Naive thymus-derived CD4-positive, alpha-beta T cell (primary cell): ENCODE measurements at regions not wholly inside any gene's neighbourhood (a gene's known extent, or its start where the extent isn't known, plus 50 kb on each side); places are given as distances from the start of the nearest gene placed in this dataset.

ENCODE experiments used
- ATAC-seq: fragments of 150-1000 bp; cut with Tn5 transposase; 2 replicates; pipeline ENCODE4 v1.10.0; 2021; ENCODE audit warnings: mild to moderate bottlenecking, moderate library complexity
- CTCF ChIA-PET: fragments of 350-600 bp; sonication (Branson Sonifier 250); formaldehyde crosslinking; loops from one replicate; lab custom pipeline; 2021; ENCODE audit warnings: antibody characterized with exemption; lab: Charles Lee
- POLR2A ChIA-PET: fragments of 350-600 bp; sonication (Branson Sonifier 250); formaldehyde crosslinking; loops from one replicate; lab custom pipeline; 2021; ENCODE audit warnings: antibody characterized with exemption, inconsistent platforms; lab: Charles Lee
- DNase-seq, 9 donors: peaks; one replicate each; pipeline versions ENCODE4 v3.0.0 to v3.0.0-alpha.2; 2020 to 2022; ENCODE audit warnings: mixed read lengths in 1 of 9
- H3K27ac ChIP-seq: one replicate; pipeline ENCODE4 v1.7.0; 2013; ENCODE audit warnings: mild to moderate bottlenecking, low read depth, low read length, moderate library complexity
- H3K27me3 ChIP-seq, 2 donors: one replicate each; pipeline ENCODE4 v1.7.0; 2013; ENCODE audit warnings: low read length in 2 of 2, mild to moderate bottlenecking in 2 of 2, moderate library complexity in 2 of 2; ENCODE audit not compliant: control insufficient read depth in 2 of 2, insufficient read depth in 2 of 2
- H3K36me3 ChIP-seq, 3 experiments: 1 replicate in 2 of 3; 2 replicates in 1 of 3; pipeline ENCODE4 v1.7.0; 2013; ENCODE audit warnings: low read length in 3 of 3, mild to moderate bottlenecking in 3 of 3, moderate library complexity in 1 of 3; ENCODE audit not compliant: insufficient read depth in 3 of 3, control insufficient read depth in 2 of 3
- H3K4me1 ChIP-seq, 2 donors: one replicate each; pipeline ENCODE4 v1.7.0; 2013; ENCODE audit warnings: low read length in 2 of 2, mild to moderate bottlenecking in 2 of 2, moderate library complexity in 1 of 2; ENCODE audit not compliant: control insufficient read depth in 2 of 2, insufficient read depth in 2 of 2
- H3K4me3 ChIP-seq: 2 replicates; pipeline ENCODE4 v1.7.0; 2013; ENCODE audit warnings: mild to moderate bottlenecking, low read length
- H3K9me3 ChIP-seq, 3 experiments: 1 replicate in 2 of 3; 2 replicates in 1 of 3; pipeline ENCODE4 v1.7.0; 2013; ENCODE audit warnings: low read length in 3 of 3; ENCODE audit not compliant: control insufficient read depth in 2 of 3
- H3K27ac Mint-ChIP-seq, 9 donors: one replicate each; pipeline ENCODE4 v1.8.0; 2020 to 2022; ENCODE audit warnings: mixed read lengths in 9 of 9, mild to moderate bottlenecking in 8 of 9, moderate library complexity in 5 of 9, inconsistent platforms in 2 of 9
- H3K27me3 Mint-ChIP-seq, 5 donors: one replicate each; pipeline ENCODE4 v1.8.0; 2021 to 2022; ENCODE audit warnings: mixed read lengths in 5 of 5, mild to moderate bottlenecking in 1 of 5
- H3K36me3 Mint-ChIP-seq, 5 donors: one replicate each; pipeline ENCODE4 v1.8.0; 2020 to 2022; ENCODE audit warnings: mixed read lengths in 5 of 5, mild to moderate bottlenecking in 3 of 5, inconsistent platforms in 1 of 5
- H3K4me1 Mint-ChIP-seq, 7 donors: one replicate each; pipeline ENCODE4 v1.8.0; 2020 to 2022; ENCODE audit warnings: mixed read lengths in 7 of 7, mild to moderate bottlenecking in 3 of 7, inconsistent platforms in 1 of 7
- H3K4me3 Mint-ChIP-seq, 10 donors: one replicate each; pipeline ENCODE4 v1.8.0; 2020 to 2022; ENCODE audit warnings: mild to moderate bottlenecking in 10 of 10, mixed read lengths in 10 of 10, moderate library complexity in 6 of 10, inconsistent platforms in 2 of 10
- H3K9me3 Mint-ChIP-seq, 11 donors: one replicate each; pipeline ENCODE4 v1.8.0; 2020 to 2022; ENCODE audit warnings: mixed read lengths in 11 of 11, mild to moderate bottlenecking in 4 of 11, inconsistent platforms in 1 of 11, moderate library complexity in 1 of 11
- intact Hi-C, 2 donors: fragments of 100-400 bp; cut with micrococcal nuclease; formaldehyde crosslinking; loops; one replicate each; pipeline ENCODE4 v1.15.1; 2023

DNA sequence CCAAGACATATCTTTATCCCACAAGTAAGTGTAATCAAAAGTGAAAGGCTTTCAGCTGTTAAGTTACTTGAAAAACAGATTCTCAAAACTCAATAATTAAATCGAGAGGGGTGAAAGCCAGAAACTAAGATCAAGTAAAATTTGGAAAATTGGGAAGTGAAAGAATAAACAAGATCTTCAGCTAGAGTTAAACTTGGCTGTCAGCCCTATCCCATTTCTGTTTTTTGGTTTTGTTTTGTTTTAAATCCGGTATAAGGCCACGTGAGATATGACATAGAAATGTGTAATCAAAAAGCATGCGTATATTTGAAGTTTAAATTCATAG is 856.8 kb downstream of the STIM2 start:
- H3K27me3 ChIP-seq = no peaks in the 10 kb centered on the region
- DNase-seq (no peak), ATAC-seq (no peak)
- no peaks in the 10 kb centered on the region for H3K4me1 Mint-ChIP-seq
- H3K4me3 ChIP-seq = no peak overlapping the region
- H3K9me3 Mint-ChIP-seq = peaks cover 0 to 18% (median 5%) of the 10 kb centered on the region in 11 donors
- intact Hi-C loops = no loop called here
- H3K27me3 Mint-ChIP-seq = no peaks in the 10 kb centered on the region
- no peaks in the 10 kb centered on the region for H3K36me3 ChIP-seq
- H3K9me3 ChIP-seq = no peaks in the 10 kb centered on the region
- H3K4me1 ChIP-seq = no peaks in the 10 kb centered on the region
- no peak overlapping the region for H3K27ac Mint-ChIP-seq
- H3K36me3 Mint-ChIP-seq = peaks cover 0 to 4% (median 0%) of the 10 kb centered on the region in 5 donors
- H3K27ac ChIP-seq = no peak overlapping the region
- ChIA-PET POLR2A (no interaction called here), CTCF (no interaction called here)
- H3K4me3 Mint-ChIP-seq = no peak overlapping the region

GRCh38 chr4:27720010-27720766 is 859.5 kb downstream of the STIM2 start:
- Histone ChIP-seq H3K36me3 (no peaks in the 10 kb centered on the region), H3K27me3 (no peaks in the 10 kb centered on the region), H3K4me1 (no peaks in the 10 kb centered on the region), H3K9me3 (no peaks in the 10 kb centered on the region), H3K27ac (no peak overlapping the region), H3K4me3 (no peak overlapping the region)
- H3K36me3 Mint-ChIP-seq = peaks cover 0 to 4% (median 0%) of the 10 kb centered on the region in 5 donors
- H3K27me3 Mint-ChIP-seq = no peaks in the 10 kb centered on the region
- intact Hi-C loops = no loop called here
- H3K27ac Mint-ChIP-seq = no peak overlapping the region
- peaks cover 0 to 16% (median 4%) of the 10 kb centered on the region in 11 donors for H3K9me3 Mint-ChIP-seq
- DNase-seq (no peak), ATAC-seq (no peak)
- CTCF ChIA-PET = no interaction called here
- H3K4me1 Mint-ChIP-seq = no peaks in the 10 kb centered on the region
- H3K4me3 Mint-ChIP-seq = no peak overlapping the region
- POLR2A ChIA-PET = no interaction called here

DNA sequence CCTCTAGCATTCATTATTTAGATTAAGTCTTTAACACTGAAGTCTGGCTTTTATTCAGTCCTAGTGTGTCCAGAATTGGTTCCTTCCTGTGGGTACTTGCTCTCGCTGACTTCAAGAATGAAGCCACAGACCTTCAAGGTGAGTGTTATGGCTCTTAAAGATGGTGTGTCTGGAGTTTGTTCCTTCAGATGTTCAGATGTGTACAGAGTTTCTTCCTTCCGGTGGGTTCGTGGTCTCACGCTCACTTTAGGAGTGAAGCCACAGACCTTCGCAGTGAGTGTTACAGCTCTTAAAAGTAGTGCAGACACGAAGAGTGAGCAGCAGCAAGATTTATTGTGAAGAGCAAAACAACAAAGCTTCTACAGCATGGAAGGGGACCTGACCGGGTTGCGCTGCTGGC is 860.6 kb downstream of the STIM2 start:
- Mint-ChIP-seq H3K4me3 (no peak overlapping the region), H3K36me3 (peaks cover 0 to 4% (median 0%) of the 10 kb centered on the region in 5 donors), H3K27ac (no peak overlapping the region), H3K4me1 (no peaks in the 10 kb centered on the region), H3K9me3 (peaks cover 0 to 16% (median 4%) of the 10 kb centered on the region in 11 donors), H3K27me3 (no peaks in the 10 kb centered on the region)
- no peak overlapping the region for H3K27ac ChIP-seq
- ChIA-PET POLR2A (no interaction called here), CTCF (no interaction called here)
- DNase-seq = no peak
- no peaks in the 10 kb centered on the region for H3K4me1 ChIP-seq
- no peaks in the 10 kb centered on the region for H3K27me3 ChIP-seq
- no peak for ATAC-seq
- H3K4me3 ChIP-seq = no peak overlapping the region
- no peaks in the 10 kb centered on the region for H3K36me3 ChIP-seq
- intact Hi-C loops = no loop called here
- no peaks in the 10 kb centered on the region for H3K9me3 ChIP-seq

DNA sequence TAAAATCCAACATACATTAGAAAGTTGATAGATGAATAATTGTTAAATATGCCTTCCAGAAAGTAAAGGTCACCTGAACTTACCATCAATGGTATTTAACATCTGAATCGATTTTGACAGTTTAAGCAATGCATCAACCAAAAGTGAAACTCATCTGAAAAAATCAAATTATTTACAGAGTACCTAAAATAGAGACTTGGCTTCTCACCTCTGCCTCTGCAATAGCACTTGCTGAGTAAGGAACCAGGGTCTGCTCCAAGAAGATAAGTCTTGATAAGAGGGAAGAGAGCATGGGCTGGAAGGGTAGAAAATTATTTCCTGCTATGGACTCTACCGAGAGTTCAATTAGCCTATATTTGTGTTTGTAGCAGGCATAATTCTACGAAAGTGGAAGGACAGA is 868.3 kb downstream of the STIM2 start:
- ChIA-PET CTCF (no interaction called here), POLR2A (no interaction called here)
- no peak for ATAC-seq
- Mint-ChIP-seq H3K27ac (no peak overlapping the region), H3K27me3 (no peaks in the 10 kb centered on the region), H3K36me3 (no peaks in the 10 kb centered on the region), H3K9me3 (peaks cover 0 to 16% (median 3%) of the 10 kb centered on the region in 11 donors), H3K4me1 (no peaks in the 10 kb centered on the region), H3K4me3 (no peak overlapping the region)
- intact Hi-C loops = no loop called here
- H3K27me3 ChIP-seq = no peaks in the 10 kb centered on the region
- H3K9me3 ChIP-seq = no peaks in the 10 kb centered on the region
- no peaks in the 10 kb centered on the region for H3K36me3 ChIP-seq
- no peaks in the 10 kb centered on the region for H3K4me1 ChIP-seq
- H3K27ac ChIP-seq = no peak overlapping the region
- no peak overlapping the region for H3K4me3 ChIP-seq
- no peak for DNase-seq

DNA sequence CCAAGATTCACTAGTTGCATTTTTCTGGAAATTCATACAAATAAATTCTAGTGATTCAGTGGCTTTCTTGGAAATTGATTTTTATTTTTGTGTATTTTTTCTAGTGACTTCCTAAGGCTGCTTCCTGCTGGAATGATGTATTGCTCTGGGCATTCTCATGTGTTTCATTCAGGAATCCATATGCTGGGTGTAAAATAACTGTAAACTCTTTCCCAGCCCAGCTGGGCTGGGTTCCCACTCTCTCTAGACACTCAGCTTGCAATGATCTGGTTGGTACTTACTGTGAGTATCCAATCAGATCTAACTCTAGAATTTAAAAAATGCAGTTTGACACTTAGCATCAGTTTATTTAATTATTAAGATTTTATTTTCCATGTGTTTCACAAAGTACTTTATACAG is 882.2 kb downstream of the STIM2 start:
- Mint-ChIP-seq H3K4me3 (no peak overlapping the region), H3K27ac (no peak overlapping the region), H3K4me1 (no peaks in the 10 kb centered on the region), H3K36me3 (no peaks in the 10 kb centered on the region), H3K27me3 (no peaks in the 10 kb centered on the region), H3K9me3 (peaks cover 0 to 13% (median 6%) of the 10 kb centered on the region in 11 donors)
- CTCF ChIA-PET = no interaction called here
- H3K4me3 ChIP-seq = no peak overlapping the region
- POLR2A ChIA-PET = no interaction called here
- no peaks in the 10 kb centered on the region for H3K4me1 ChIP-seq
- DNase-seq (no peak), ATAC-seq (no peak)
- no peak overlapping the region for H3K27ac ChIP-seq
- H3K27me3 ChIP-seq = no peaks in the 10 kb centered on the region
- no peaks in the 10 kb centered on the region for H3K9me3 ChIP-seq
- no peaks in the 10 kb centered on the region for H3K36me3 ChIP-seq
- intact Hi-C loops = no loop called here

DNA sequence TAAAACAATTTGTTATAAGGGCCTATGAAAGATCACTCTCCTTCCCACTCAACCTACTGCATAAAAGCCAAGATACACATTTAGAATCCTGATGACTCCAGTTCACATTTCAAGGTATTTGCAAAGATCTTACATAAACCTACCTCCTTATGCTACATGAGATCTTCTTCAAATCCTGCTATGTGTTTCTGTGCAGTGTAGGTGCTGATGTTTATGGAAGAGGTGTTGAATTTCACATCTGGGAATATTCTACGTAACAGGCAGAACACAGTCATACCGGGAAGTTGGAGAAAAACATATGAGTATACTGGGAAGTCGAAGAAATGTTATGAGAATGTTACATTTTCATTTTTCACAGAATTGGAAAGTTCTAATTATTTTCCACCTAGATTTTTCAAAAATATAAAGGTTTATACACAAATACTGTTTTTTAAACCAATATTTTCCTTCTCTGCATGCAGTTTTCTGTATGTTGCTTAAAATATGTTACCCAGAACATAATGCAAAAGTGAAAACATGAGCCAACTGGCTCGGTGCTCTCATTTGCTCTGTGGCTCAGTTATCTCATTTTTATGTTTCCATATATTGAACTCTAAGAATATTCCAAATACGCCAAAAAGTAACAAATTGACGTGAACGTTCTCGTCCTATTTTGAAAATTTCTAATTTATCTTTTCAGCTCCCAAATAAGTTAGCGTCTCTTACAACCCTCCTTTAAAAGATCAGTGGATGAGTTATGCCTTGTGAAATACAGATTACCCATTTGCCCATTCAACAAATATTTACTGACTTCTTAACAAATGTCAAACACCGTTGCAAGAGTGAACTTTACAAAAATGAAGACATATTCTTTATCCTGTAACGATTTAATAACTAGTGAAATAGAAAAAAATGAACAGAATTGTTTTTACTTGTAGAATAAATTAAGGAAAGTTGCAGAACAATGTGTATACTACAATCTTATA is 899.3 kb downstream of the STIM2 start:
- Mint-ChIP-seq H3K4me1 (no peaks in the 10 kb centered on the region), H3K27me3 (no peaks in the 10 kb centered on the region), H3K4me3 (no peak overlapping the region), H3K27ac (no peak overlapping the region), H3K36me3 (no peaks in the 10 kb centered on the region), H3K9me3 (peaks cover 0 to 15% (median 1%) of the 10 kb centered on the region in 11 donors)
- intact Hi-C loops = no loop called here
- POLR2A ChIA-PET = no interaction called here
- H3K27me3 ChIP-seq = no peaks in the 10 kb centered on the region
- DNase-seq (no peak), ATAC-seq (no peak)
- H3K36me3 ChIP-seq = no peaks in the 10 kb centered on the region
- H3K4me3 ChIP-seq = no peak overlapping the region
- H3K4me1 ChIP-seq = no peaks in the 10 kb centered on the region
- CTCF ChIA-PET = no interaction called here
- H3K9me3 ChIP-seq = no peaks in the 10 kb centered on the region
- H3K27ac ChIP-seq = no peak overlapping the region
